GM19023 (cell line): ENCODE measurements at regions not wholly inside any gene's neighbourhood (a gene's known extent, or its start where the extent isn't known, plus 50 kb on each side); places are given as distances from the start of the nearest gene placed in this dataset.
A peak's percentile ranks its signal among the peaks of the same experiment; 100 is the strongest.
"Not testable (repeated sequence)": the region's sequence is repeated elsewhere in the genome, so short reads cannot be mapped to it uniquely, and the experiment has no call there.

Experiments
- ATAC-seq: cut with Tn5 transposase; IDR thresholded peaks from one replicate; pipeline ENCODE4 v1.9.1; 2021; ENCODE audit warnings: mild to moderate bottlenecking, moderate library complexity; ENCODE audit not compliant: unreplicated experiment

- ATAC-seq: not testable (repeated sequence)
Measured at GRCh38 chr2:87500951-87501350, 246.9 kb upstream of the PLGLB2 start.

GRCh38 chr2:87502948-87503347, 244.9 kb upstream of the PLGLB2 start:
- not testable (repeated sequence) for ATAC-seq

GRCh38 chr2:87505239-87505638, 242.6 kb upstream of the PLGLB2 start:
- not testable (repeated sequence) for ATAC-seq

- ATAC-seq: not testable (repeated sequence)
Measured at GRCh38 chr2:87505909-87506308, 242.0 kb upstream of the PLGLB2 start.

- not testable (repeated sequence) for ATAC-seq
Measured at GRCh38 chr2:87507378-87508348, 240.2 kb upstream of the PLGLB2 start.

- not testable (repeated sequence) for ATAC-seq
Measured at GRCh38 chr2:87511195-87511778, 236.6 kb upstream of the PLGLB2 start.

GRCh38 chr2:87512864-87513530, 234.9 kb upstream of the PLGLB2 start:
- not testable (repeated sequence) for ATAC-seq

- peak; percentile 63 for ATAC-seq
Measured at GRCh38 chr2:87514034-87514433, 233.9 kb upstream of the PLGLB2 start.

GRCh38 chr2:87514515-87514914, 233.4 kb upstream of the PLGLB2 start:
- ATAC-seq: not testable (repeated sequence)

GRCh38 chr2:87515226-87515625, 232.7 kb upstream of the PLGLB2 start:
- ATAC-seq: not testable (repeated sequence)

GRCh38 chr2:87515875-87516274, 232.0 kb upstream of the PLGLB2 start:
- not testable (repeated sequence) for ATAC-seq

- ATAC-seq: not testable (repeated sequence)
Measured at GRCh38 chr2:87516369-87516967, 231.4 kb upstream of the PLGLB2 start.

GRCh38 chr2:87517438-87517837, 230.4 kb upstream of the PLGLB2 start:
- not testable (repeated sequence) for ATAC-seq

- ATAC-seq: not testable (repeated sequence)
Measured at GRCh38 chr2:87518066-87518465, 229.8 kb upstream of the PLGLB2 start.

- not testable (repeated sequence) for ATAC-seq
Measured at GRCh38 chr2:87518547-87518946, 229.3 kb upstream of the PLGLB2 start.

- not testable (repeated sequence) for ATAC-seq
Measured at GRCh38 chr2:87519158-87520011, 228.5 kb upstream of the PLGLB2 start.

- ATAC-seq: peak; percentile 51
Measured at GRCh38 chr2:87521057-87521456, 226.8 kb upstream of the PLGLB2 start.

GRCh38 chr2:87521489-87521888, 226.4 kb upstream of the PLGLB2 start:
- ATAC-seq: not testable (repeated sequence)

GRCh38 chr2:87524619-87525188, 223.2 kb upstream of the PLGLB2 start:
- ATAC-seq: not testable (repeated sequence)
